Dedifferentiated amniotic fluid mesenchymal stem cell (primary cell): ENCODE measurements at regions not wholly inside any gene's neighbourhood (a gene's known extent, or its start where the extent isn't known, plus 50 kb on each side); places are given as distances from the start of the nearest gene placed in this dataset.
A peak's percentile ranks its signal among the peaks of the same experiment; 100 is the strongest.
"Not testable (repeated sequence)": the region's sequence is repeated elsewhere in the genome, so short reads cannot be mapped to it uniquely, and the experiment has no call there.

ENCODE experiments used
- DNase-seq: peaks from one replicate; pipeline ENCODE4 v3.0.0-alpha.2; 2016; ENCODE audit errors: extremely low spot score

GRCh38 chr7:80292634-80293033 lies 158.0 kb downstream of the GNAI1 start:
- DNase-seq = not testable (repeated sequence)

GRCh38 chr7:80288175-80289122 lies 153.8 kb downstream of the GNAI1 start:
- DNase-seq = no peak

- DNase-seq = no peak
Measured at GRCh38 chr7:80287400-80288174, 153.0 kb downstream of the GNAI1 start.

GRCh38 chr7:80286611-80287010 lies 152.0 kb downstream of the GNAI1 start:
- DNase-seq = no peak

- peak; percentile 77 for DNase-seq
Measured at GRCh38 chr7:80284855-80285254, 150.2 kb downstream of the GNAI1 start.

GRCh38 chr7:80279760-80280159 lies 145.1 kb downstream of the GNAI1 start:
- DNase-seq = no peak

- no peak for DNase-seq
Measured at GRCh38 chr7:80278737-80279136, 144.1 kb downstream of the GNAI1 start.

GRCh38 chr7:80277434-80278427 lies 143.1 kb downstream of the GNAI1 start:
- DNase-seq = no peak
